Esophagus muscularis mucosa (tissue), 2 donors: ENCODE measurements at regions not wholly inside any gene's neighbourhood (a gene's known extent, or its start where the extent isn't known, plus 50 kb on each side); places are given as distances from the start of the nearest gene placed in this dataset.

Source experiments
- POLR2A ChIP-seq: fragments of 450-650 bp; IDR thresholded peaks from one replicate; pipeline ENCODE4 v1.6.1; 2017; ENCODE audit warnings: antibody characterized with exemption, moderate library complexity, mild to moderate bottlenecking, low read depth
- POLR2AphosphoS5 ChIP-seq, 2 donors: sonication (generic); formaldehyde crosslinking; IDR thresholded peaks; one replicate each; pipeline ENCODE4 v1.6.1; 2017; ENCODE audit warnings: antibody characterized with exemption in 2 of 2

DNA sequence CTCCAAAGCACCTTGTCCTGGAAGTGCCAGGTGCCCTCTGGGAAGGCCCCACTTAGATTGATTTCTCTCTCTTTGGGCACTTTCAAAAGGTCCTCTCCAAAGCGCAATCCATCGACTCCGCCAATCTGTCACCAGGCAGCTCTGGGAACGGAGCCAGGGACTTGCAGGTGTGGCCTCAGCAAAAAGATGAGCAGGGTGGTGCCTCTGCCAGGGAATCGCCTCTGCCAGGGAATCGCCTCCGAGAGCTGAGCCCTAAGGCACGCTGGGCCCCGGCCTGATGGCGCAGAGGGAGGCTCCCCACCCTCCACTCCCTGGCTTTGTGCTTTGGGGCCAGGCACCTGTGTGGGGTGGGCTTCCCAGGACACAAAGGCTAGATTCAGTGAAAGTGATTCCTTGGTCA is 1391.3 kb downstream of the TBC1D22A start:
- TF ChIP-seq POLR2AphosphoS5 (IDR thresholded peaks at IDR 0.05) (no peak), POLR2A (no peak)
